ENCODE measurements at regions not wholly inside any gene's neighbourhood (a gene's known extent, or its start where the extent isn't known, plus 50 kb on each side); places are given as distances from the start of the nearest gene placed in this dataset.
"Not testable (repeated sequence)": the region's sequence is repeated elsewhere in the genome, so short reads cannot be mapped to it uniquely, and the experiment has no call there.

DNA sequence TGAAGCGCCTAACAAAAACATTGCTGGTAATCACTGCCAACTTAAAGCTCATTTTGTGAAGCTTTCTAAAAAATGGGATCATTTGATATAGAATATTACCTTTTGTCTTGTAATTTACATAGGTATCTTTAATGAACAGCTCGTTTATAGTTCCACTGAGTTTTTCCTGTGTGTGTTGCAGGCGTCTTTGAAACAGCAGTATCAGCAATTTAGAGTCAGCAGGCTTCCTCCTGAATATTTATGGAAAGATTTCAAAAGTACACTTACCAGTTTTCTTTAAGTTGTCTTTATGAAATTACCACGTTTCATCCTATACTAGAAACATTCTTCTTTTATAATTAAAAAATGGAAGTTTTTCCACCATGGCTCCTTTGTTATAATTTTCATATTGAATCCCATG, 140.3 kb upstream of the GRIN3A start:
- no peak overlapping the region for H3K4me3 Mint-ChIP-seq
- no peak overlapping the region for H3K27ac Mint-ChIP-seq
- no peaks in the 10 kb centered on the region for H3K27me3 Mint-ChIP-seq (ENCODE audit: low read depth)
- no peak for DNase-seq
- no peaks in the 10 kb centered on the region for H3K4me1 Mint-ChIP-seq (ENCODE audit: low read depth)
- no peaks in the 10 kb centered on the region for H3K36me3 Mint-ChIP-seq (ENCODE audit: insufficient read depth in 2 of 2)
- H3K9me3 Mint-ChIP-seq: no peaks in the 10 kb centered on the region
- no peak for ATAC-seq (replicated peaks in 1 of 2)

DNA sequence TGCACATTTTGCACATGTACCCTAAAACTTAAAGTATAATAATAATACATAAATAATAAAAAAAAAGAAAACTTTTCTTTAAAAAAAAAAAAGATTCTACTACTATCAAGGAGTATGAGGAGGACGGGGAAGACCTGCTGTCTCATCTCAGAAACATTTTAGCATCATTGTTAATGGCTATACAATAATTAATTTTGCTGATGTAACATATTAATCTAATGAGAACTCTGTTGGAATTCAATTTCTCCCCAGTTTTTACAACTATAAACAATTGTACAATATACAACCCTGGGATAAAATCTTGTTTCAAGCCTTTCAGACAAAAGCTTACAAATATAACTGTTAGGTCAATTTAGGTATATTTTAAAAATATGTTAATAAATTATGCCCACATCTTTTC, 139.0 kb upstream of the GRIN3A start:
- DNase-seq (no peak), ATAC-seq (replicated peaks in 1 of 2) (no peak)
- Mint-ChIP-seq H3K9me3 (no peaks in the 10 kb centered on the region), H3K4me1 (ENCODE audit: low read depth) (no peaks in the 10 kb centered on the region), H3K4me3 (no peak overlapping the region), H3K36me3 (ENCODE audit: insufficient read depth in 2 of 2) (no peaks in the 10 kb centered on the region), H3K27ac (no peak overlapping the region), H3K27me3 (ENCODE audit: low read depth) (no peaks in the 10 kb centered on the region)

DNA sequence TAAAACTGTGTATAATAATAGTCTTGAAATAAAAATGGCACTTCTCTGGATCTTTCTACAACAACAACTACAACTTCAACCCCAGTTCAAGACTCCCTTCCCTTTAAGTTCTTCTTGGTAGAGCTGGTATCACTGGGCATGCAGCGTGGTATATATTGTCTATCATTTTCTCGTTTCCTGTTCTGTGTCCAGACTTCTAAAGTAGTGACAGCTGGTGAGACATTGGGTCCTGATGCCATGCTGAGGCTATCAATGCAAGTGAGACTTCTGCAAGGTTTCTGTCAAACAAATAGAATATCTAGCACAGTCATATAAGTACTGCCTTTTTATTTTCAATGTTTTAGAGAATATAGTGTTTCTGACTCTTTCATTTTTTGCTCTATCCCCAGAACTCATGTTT, 123.0 kb upstream of the GRIN3A start:
- no peak overlapping the region for H3K4me3 Mint-ChIP-seq
- DNase-seq (no peak), ATAC-seq (replicated peaks in 1 of 2) (no peak)
- H3K27me3 Mint-ChIP-seq (ENCODE audit: low read depth): no peaks in the 10 kb centered on the region
- no peaks in the 10 kb centered on the region for H3K36me3 Mint-ChIP-seq (ENCODE audit: insufficient read depth in 2 of 2)
- no peaks in the 10 kb centered on the region for H3K4me1 Mint-ChIP-seq (ENCODE audit: low read depth)
- H3K9me3 Mint-ChIP-seq: no peaks in the 10 kb centered on the region
- H3K27ac Mint-ChIP-seq: no peak overlapping the region

DNA sequence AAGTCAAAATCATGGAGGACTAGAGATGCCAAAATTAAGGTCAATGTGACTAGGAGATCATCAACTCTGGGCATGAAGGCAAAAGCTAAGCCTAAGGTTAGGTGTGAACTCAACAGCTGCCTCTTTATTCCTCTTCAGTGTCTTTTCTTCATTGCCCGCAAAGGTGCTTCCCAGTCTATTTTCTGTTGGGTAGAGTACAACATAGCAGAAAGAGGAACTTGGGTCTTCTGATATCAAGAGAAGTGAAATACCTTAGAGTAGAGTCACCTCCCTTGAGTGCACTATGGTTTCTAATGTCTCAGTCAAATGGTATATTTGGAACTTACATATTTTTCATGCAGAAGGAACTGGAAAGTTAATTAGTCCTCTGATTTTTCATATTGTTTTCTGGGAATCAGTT, 122.5 kb upstream of the GRIN3A start:
- no peaks in the 10 kb centered on the region for H3K4me1 Mint-ChIP-seq (ENCODE audit: low read depth)
- H3K27me3 Mint-ChIP-seq (ENCODE audit: low read depth): no peaks in the 10 kb centered on the region
- H3K4me3 Mint-ChIP-seq: no peak overlapping the region
- ATAC-seq (replicated peaks in 1 of 2) (no peak), DNase-seq (no peak)
- no peaks in the 10 kb centered on the region for H3K9me3 Mint-ChIP-seq
- no peak overlapping the region for H3K27ac Mint-ChIP-seq
- H3K36me3 Mint-ChIP-seq (ENCODE audit: insufficient read depth in 2 of 2): no peaks in the 10 kb centered on the region

DNA sequence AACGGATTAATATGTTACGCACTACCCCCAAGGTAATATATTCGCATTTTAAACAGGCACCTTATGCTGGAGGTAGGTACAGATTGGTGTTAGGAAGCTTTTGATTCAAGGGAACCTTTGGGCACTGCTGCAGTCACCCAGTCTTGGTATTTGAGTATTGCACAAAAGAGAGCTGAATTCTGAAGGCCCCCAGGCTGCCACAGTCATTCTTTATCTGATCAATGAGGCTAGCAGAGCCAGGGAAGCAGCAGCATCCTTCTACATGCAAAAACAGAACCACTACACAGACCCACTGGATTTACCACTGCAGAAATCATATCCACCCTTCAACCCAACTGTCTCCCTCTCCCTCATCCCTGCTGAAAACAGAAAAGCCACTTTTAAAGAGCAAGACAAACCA, 121.2 kb upstream of the GRIN3A start:
- no peaks in the 10 kb centered on the region for H3K9me3 Mint-ChIP-seq
- no peaks in the 10 kb centered on the region for H3K36me3 Mint-ChIP-seq (ENCODE audit: insufficient read depth in 2 of 2)
- DNase-seq: no peak
- no peak overlapping the region for H3K4me3 Mint-ChIP-seq
- H3K27ac Mint-ChIP-seq: no peak overlapping the region
- no peak for ATAC-seq (replicated peaks in 1 of 2)
- no peaks in the 10 kb centered on the region for H3K4me1 Mint-ChIP-seq (ENCODE audit: low read depth)
- H3K27me3 Mint-ChIP-seq (ENCODE audit: low read depth): no peaks in the 10 kb centered on the region

DNA sequence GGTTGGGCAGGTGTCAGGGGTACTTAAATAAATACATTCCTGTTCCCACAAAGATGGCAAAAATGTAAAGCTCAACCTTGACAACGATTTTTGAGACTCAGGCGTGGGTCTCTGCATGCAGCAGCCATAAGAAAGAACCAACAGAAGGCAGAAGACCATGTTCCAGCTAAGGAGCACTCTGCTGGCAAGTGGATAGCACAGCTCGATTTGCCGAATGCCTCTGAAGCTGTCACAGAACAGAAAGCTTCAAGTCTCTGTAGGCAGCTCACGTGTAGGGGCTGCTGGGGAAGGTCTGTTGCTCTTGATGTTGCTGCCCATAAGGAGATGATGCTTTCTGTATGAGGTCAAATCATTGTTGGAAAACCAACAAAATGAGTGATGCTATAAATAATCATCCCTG, 119.6 kb upstream of the GRIN3A start:
- no peak for DNase-seq
- Mint-ChIP-seq H3K4me3 (no peak overlapping the region), H3K4me1 (ENCODE audit: low read depth) (no peaks in the 10 kb centered on the region), H3K36me3 (ENCODE audit: insufficient read depth in 2 of 2) (no peaks in the 10 kb centered on the region), H3K27ac (no peak overlapping the region), H3K27me3 (ENCODE audit: low read depth) (no peaks in the 10 kb centered on the region), H3K9me3 (peaks cover 0 to 2% of the 10 kb centered on the region in 2 donors)
- no peak for ATAC-seq (replicated peaks in 1 of 2)

DNA sequence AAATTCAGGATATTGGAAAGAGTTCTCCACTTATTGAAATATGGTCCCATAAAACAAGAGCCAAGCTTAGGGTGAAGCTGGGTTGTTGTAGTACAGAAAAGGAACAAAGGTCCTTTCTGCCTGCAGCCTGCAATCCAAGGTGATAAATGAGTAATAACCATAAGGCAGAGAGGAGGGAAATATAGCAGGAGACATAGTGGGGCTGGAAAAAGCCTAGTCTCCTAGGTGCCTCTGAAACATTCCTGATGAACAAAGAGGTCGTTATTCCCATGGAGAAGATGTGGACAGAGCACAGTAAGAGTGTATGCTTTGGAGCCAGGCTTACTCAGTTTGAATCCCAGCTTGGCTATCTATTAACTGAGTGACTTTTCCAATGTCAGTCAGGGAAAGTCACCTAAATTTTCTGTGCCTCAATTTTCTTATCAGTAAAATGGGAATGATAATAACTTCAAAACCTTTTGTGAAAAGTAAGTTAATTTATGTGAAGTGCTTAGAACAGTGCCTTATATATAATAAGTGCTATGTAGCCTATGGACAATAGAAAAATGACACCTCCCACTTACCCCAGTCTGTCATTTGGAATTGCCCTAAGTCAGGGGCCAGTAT, 110.8 kb upstream of the GRIN3A start:
- no peak overlapping the region for H3K27ac Mint-ChIP-seq
- H3K9me3 Mint-ChIP-seq: no peaks in the 10 kb centered on the region
- ATAC-seq (replicated peaks in 1 of 2) (no peak), DNase-seq (no peak)
- H3K4me1 Mint-ChIP-seq (ENCODE audit: low read depth): no peaks in the 10 kb centered on the region
- no peaks in the 10 kb centered on the region for H3K27me3 Mint-ChIP-seq (ENCODE audit: low read depth)
- no peaks in the 10 kb centered on the region for H3K36me3 Mint-ChIP-seq (ENCODE audit: insufficient read depth in 2 of 2)
- no peak overlapping the region for H3K4me3 Mint-ChIP-seq

DNA sequence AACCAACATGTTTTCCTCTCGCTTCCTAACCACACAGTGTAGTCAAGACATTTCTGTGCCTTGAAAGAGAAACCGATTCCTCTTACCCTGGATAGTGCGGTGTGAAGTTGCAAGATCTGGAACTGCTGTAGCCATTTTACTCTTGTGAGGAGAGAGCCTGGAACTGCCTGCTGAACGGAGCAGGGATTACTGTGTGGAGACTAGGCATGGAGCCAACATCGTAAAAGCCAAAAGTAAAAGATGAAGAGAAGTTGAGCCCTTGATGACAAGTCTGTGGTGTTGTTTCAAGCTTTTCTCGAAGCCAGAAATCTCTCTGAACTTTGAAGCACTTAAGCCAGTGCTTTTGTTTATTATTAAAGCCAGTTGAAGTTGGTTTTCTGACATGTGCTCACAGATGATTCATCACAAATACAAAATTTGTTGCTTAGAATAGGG, 110.1 kb upstream of the GRIN3A start:
- Mint-ChIP-seq H3K36me3 (ENCODE audit: insufficient read depth in 2 of 2) (no peaks in the 10 kb centered on the region), H3K9me3 (no peaks in the 10 kb centered on the region), H3K27ac (no peak overlapping the region), H3K4me3 (no peak overlapping the region), H3K4me1 (ENCODE audit: low read depth) (no peaks in the 10 kb centered on the region), H3K27me3 (ENCODE audit: low read depth) (no peaks in the 10 kb centered on the region)
- DNase-seq (no peak), ATAC-seq (replicated peaks in 1 of 2) (no peak)

DNA sequence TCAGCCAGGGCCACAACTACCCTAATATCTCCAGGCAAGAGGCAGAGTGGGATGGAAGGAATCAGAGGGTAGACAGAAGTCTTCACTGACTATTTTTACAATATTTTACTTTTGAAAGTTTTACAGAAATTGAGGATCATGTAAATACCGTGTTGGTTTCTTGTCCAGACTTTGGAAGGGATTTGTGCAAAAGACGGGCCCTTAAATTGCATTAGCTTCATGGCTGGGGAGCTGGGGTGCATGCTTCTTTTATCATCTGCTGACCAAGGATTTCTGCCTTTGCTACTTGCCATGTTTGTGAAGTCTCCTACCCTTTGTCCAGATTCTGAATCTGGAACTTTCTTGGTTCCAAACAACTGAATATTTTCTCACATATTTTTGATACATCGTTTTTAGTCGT, 107.7 kb upstream of the GRIN3A start:
- DNase-seq (no peak), ATAC-seq (replicated peaks in 1 of 2) (no peak)
- Mint-ChIP-seq H3K9me3 (no peaks in the 10 kb centered on the region), H3K4me1 (ENCODE audit: low read depth) (no peaks in the 10 kb centered on the region), H3K4me3 (no peak overlapping the region), H3K36me3 (ENCODE audit: insufficient read depth in 2 of 2) (no peaks in the 10 kb centered on the region), H3K27ac (no peak overlapping the region), H3K27me3 (ENCODE audit: low read depth) (no peaks in the 10 kb centered on the region)

DNA sequence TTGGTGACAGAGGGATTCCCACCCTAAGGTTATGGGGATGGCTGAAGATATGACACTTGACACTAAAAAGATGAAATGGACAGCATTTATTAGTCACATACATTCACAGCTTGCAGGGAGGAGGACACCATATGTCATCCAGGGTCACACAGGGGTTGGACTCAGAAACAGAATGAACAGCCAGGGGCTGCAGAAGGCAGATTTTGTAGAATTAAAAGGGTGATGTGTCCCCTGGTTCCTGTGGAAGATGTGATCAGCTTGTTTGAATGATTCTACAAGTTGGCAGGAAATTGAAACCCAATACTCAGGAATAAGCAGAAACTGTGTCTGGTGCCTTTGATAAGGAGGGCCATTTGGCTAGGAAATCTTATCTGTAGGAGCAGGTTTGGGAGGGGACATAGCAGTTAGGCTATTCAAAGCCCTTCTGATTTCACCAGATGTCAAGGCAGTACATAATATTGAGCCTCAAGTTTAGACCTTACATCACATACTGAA, 102.3 kb upstream of the GRIN3A start:
- Mint-ChIP-seq H3K27ac (no peak overlapping the region), H3K4me1 (ENCODE audit: low read depth) (no peaks in the 10 kb centered on the region), H3K36me3 (ENCODE audit: insufficient read depth in 2 of 2) (no peaks in the 10 kb centered on the region), H3K9me3 (peaks cover 0 to 9% of the 10 kb centered on the region in 2 donors), H3K4me3 (no peak overlapping the region), H3K27me3 (ENCODE audit: low read depth) (no peaks in the 10 kb centered on the region)
- no peak for DNase-seq
- ATAC-seq (replicated peaks in 1 of 2): no peak

DNA sequence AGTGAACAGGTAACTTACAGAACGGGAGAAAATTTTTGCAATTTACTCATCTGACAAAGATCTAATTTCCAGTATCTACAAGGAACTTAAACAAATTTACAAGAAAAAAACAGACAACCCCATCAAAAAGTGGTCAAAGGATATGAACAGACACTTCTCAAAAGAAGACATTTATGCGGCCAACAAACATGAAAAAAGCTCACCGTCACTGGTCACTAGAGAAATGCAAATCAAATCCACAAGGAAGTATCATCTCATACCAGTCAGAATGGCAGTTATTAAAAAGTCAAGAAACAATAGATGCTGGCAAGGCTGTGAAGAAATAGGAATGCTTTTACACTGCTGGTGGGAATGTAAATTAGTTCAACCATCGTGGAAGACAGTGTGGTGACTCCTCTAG, 100.5 kb upstream of the GRIN3A start:
- not testable (repeated sequence) for H3K27me3 Mint-ChIP-seq (ENCODE audit: low read depth); H3K9me3 Mint-ChIP-seq; H3K27ac Mint-ChIP-seq; H3K4me3 Mint-ChIP-seq; ATAC-seq (replicated peaks in 1 of 2); DNase-seq; H3K36me3 Mint-ChIP-seq (ENCODE audit: insufficient read depth in 2 of 2); H3K4me1 Mint-ChIP-seq (ENCODE audit: low read depth)

DNA sequence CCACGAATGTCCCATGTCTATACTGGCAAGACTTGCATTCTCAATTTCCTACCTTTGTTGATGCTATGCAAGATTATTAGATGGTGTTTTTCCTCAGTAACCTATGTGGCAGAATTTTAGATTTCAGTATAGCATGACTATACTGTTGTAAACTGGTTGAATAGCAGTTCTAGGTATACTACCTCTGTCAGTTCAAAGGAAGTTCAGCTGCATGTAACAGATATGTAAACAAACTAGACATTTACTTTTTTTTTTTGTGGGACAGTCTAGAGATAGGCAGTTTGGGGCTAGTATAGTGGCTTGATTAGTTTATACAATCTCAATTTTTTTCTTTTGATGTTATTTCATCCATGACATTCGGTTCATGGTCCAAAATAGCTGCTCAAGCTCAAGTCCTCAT, 97.6 kb upstream of the GRIN3A start:
- Mint-ChIP-seq H3K27me3 (ENCODE audit: low read depth) (no peaks in the 10 kb centered on the region), H3K4me1 (ENCODE audit: low read depth) (no peaks in the 10 kb centered on the region), H3K36me3 (ENCODE audit: insufficient read depth in 2 of 2) (no peaks in the 10 kb centered on the region), H3K27ac (no peak overlapping the region), H3K4me3 (no peak overlapping the region), H3K9me3 (peaks cover 0 to 9% of the 10 kb centered on the region in 2 donors)
- ATAC-seq (replicated peaks in 1 of 2) (no peak), DNase-seq (no peak)

DNA sequence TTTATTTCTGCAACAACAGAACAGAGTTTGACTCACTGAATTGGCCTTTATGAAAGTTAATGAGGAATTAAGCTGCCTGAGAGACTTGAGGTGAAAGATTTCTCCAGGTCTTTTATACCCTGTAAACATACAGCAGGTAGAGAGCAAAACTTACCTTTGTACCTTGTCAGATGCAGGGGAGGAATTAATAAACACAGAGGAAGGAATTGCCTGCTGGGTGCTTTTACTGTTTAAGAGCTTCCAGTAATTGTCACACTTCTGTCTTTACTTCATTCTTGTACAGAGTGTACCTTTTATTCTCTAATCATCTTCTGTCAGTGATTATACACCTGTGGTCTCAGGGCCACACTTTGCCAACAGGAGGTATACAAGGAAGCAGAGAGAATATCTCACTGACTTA, 94.0 kb upstream of the GRIN3A start:
- no peak overlapping the region for H3K4me3 Mint-ChIP-seq
- no peaks in the 10 kb centered on the region for H3K27me3 Mint-ChIP-seq (ENCODE audit: low read depth)
- no peaks in the 10 kb centered on the region for H3K36me3 Mint-ChIP-seq (ENCODE audit: insufficient read depth in 2 of 2)
- DNase-seq (no peak), ATAC-seq (replicated peaks in 1 of 2) (no peak)
- H3K27ac Mint-ChIP-seq: no peak overlapping the region
- peaks cover 0 to 3% of the 10 kb centered on the region in 2 donors for H3K9me3 Mint-ChIP-seq
- no peaks in the 10 kb centered on the region for H3K4me1 Mint-ChIP-seq (ENCODE audit: low read depth)

DNA sequence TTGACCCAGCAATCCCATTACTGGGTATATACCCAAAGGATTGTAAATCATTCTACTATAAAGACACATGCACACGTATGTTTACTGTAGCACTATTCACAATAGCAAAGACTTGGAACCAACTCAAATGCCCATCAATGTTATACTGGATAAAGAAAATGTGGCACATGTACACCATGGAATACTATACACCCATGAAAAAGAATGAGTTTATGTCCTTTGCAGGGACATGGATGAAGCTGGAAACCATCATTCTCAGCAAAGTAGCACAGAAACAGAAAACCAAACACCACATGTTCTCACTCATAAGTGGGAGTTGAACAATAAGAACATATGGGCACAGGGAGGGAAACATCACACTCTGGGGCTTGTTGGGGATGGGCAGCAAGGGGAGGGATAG, 83.0 kb upstream of the GRIN3A start:
- not testable (repeated sequence) for H3K36me3 Mint-ChIP-seq (ENCODE audit: insufficient read depth in 2 of 2); H3K27ac Mint-ChIP-seq; H3K4me3 Mint-ChIP-seq; DNase-seq; H3K27me3 Mint-ChIP-seq (ENCODE audit: low read depth); H3K4me1 Mint-ChIP-seq (ENCODE audit: low read depth); ATAC-seq (replicated peaks in 1 of 2)
- peaks cover 9 to 11% of the 10 kb centered on the region in 2 donors for H3K9me3 Mint-ChIP-seq

Measured in activated T-cell treated with anti-CD3 and anti-CD28 coated beads, Interleukin-2, amount 50 U/mL, for 72 hours (primary cell).